ENCODE measurements at regions not wholly inside any gene's neighbourhood (a gene's known extent, or its start where the extent isn't known, plus 50 kb on each side); places are given as distances from the start of the nearest gene placed in this dataset.

DNA sequence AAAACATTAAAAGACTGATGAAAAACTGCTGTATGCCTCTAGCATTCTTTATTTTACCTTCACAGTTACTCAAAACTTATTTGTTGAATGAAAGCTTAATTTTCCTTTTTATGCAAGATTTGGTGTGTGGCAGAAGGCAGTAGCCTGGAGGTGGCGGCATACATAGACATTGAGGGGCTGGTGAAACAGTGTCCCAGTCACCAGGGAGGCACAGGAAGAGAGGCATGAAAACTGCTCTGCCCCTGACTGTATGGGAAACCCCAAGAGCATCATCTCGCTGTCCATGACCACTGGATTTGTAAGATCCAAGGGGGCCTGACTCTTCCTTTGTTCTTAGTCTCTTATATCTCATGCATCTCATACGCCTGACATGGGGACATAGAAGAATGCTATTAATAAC, 493.7 kb upstream of the GOLIM4 start:
- TF ChIP-seq, protein P1, sequence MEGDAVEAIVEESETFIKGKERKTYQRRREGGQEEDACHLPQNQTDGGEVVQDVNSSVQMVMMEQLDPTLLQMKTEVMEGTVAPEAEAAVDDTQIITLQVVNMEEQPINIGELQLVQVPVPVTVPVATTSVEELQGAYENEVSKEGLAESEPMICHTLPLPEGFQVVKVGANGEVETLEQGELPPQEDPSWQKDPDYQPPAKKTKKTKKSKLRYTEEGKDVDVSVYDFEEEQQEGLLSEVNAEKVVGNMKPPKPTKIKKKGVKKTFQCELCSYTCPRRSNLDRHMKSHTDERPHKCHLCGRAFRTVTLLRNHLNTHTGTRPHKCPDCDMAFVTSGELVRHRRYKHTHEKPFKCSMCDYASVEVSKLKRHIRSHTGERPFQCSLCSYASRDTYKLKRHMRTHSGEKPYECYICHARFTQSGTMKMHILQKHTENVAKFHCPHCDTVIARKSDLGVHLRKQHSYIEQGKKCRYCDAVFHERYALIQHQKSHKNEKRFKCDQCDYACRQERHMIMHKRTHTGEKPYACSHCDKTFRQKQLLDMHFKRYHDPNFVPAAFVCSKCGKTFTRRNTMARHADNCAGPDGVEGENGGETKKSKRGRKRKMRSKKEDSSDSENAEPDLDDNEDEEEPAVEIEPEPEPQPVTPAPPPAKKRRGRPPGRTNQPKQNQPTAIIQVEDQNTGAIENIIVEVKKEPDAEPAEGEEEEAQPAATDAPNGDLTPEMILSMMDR (IDR thresholded peaks at IDR 0.05) = no peak
- no peak for TF ChIP-seq POLR2A (IDR thresholded peaks at IDR 0.05)
- TF ChIP-seq POLR2AphosphoS5 (IDR thresholded peaks at IDR 0.05) = no peak

All from suprapubic skin (tissue), 4 donors.